ENCODE measurements at regions not wholly inside any gene's neighbourhood (a gene's known extent, or its start where the extent isn't known, plus 50 kb on each side); places are given as distances from the start of the nearest gene placed in this dataset.

- Histone ChIP-seq H3K9me3 (ENCODE audit: severe bottlenecking) (peaks cover under 1% of the 10 kb centered on the region), H3K4me3 (ENCODE audit: severe bottlenecking) (no peak overlapping the region), H3K36me3 (ENCODE audit: low read depth) (no peaks in the 10 kb centered on the region), H3K27ac (ENCODE audit: poor library complexity, severe bottlenecking) (no peak overlapping the region), H3K4me1 (ENCODE audit: insufficient read depth, poor library complexity, severe bottlenecking) (no peaks in the 10 kb centered on the region), H3K27me3 (ENCODE audit: insufficient read depth, poor library complexity, severe bottlenecking) (no peaks in the 10 kb centered on the region)
- DNase-seq (ENCODE audit: low spot score), result no peak
- ATAC-seq (ENCODE audit: low read depth), result no peak
- TF ChIP-seq, protein P1, sequence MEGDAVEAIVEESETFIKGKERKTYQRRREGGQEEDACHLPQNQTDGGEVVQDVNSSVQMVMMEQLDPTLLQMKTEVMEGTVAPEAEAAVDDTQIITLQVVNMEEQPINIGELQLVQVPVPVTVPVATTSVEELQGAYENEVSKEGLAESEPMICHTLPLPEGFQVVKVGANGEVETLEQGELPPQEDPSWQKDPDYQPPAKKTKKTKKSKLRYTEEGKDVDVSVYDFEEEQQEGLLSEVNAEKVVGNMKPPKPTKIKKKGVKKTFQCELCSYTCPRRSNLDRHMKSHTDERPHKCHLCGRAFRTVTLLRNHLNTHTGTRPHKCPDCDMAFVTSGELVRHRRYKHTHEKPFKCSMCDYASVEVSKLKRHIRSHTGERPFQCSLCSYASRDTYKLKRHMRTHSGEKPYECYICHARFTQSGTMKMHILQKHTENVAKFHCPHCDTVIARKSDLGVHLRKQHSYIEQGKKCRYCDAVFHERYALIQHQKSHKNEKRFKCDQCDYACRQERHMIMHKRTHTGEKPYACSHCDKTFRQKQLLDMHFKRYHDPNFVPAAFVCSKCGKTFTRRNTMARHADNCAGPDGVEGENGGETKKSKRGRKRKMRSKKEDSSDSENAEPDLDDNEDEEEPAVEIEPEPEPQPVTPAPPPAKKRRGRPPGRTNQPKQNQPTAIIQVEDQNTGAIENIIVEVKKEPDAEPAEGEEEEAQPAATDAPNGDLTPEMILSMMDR (IDR thresholded peaks at IDR 0.05; ENCODE audit: poor library complexity, severe bottlenecking), result no peak
Measured at GRCh38 chr21:33991133-33991532, 75.5 kb upstream of the ATP5PO start.

- H3K36me3 ChIP-seq (ENCODE audit: low read depth), result no peaks in the 10 kb centered on the region
- no peaks in the 10 kb centered on the region for H3K9me3 ChIP-seq (ENCODE audit: severe bottlenecking)
- DNase-seq (ENCODE audit: low spot score) (no peak), ATAC-seq (ENCODE audit: low read depth) (no peak)
- no peak overlapping the region for H3K4me3 ChIP-seq (ENCODE audit: severe bottlenecking)
- no peaks in the 10 kb centered on the region for H3K4me1 ChIP-seq (ENCODE audit: insufficient read depth, poor library complexity, severe bottlenecking)
- H3K27me3 ChIP-seq (ENCODE audit: insufficient read depth, poor library complexity, severe bottlenecking), result no peaks in the 10 kb centered on the region
- TF ChIP-seq, protein P1 (IDR thresholded peaks at IDR 0.05; ENCODE audit: poor library complexity, severe bottlenecking), result no peak
- H3K27ac ChIP-seq (ENCODE audit: poor library complexity, severe bottlenecking), result no peak overlapping the region
Measured at GRCh38 chr21:33989440-33989839, 73.8 kb upstream of the ATP5PO start.

- no peak for ATAC-seq (ENCODE audit: low read depth)
- no peak overlapping the region for H3K4me3 ChIP-seq (ENCODE audit: severe bottlenecking)
- no peak overlapping the region for H3K27ac ChIP-seq (ENCODE audit: poor library complexity, severe bottlenecking)
- TF ChIP-seq, protein P1 (IDR thresholded peaks at IDR 0.05; ENCODE audit: poor library complexity, severe bottlenecking), result no peak
- H3K9me3 ChIP-seq (ENCODE audit: severe bottlenecking), result no peaks in the 10 kb centered on the region
- peak; percentile 14 for DNase-seq (ENCODE audit: low spot score)
- H3K36me3 ChIP-seq (ENCODE audit: low read depth), result no peaks in the 10 kb centered on the region
- H3K27me3 ChIP-seq (ENCODE audit: insufficient read depth, poor library complexity, severe bottlenecking), result no peaks in the 10 kb centered on the region
- no peaks in the 10 kb centered on the region for H3K4me1 ChIP-seq (ENCODE audit: insufficient read depth, poor library complexity, severe bottlenecking)
Measured at GRCh38 chr21:33988237-33989017, 72.8 kb upstream of the ATP5PO start.

DNA sequence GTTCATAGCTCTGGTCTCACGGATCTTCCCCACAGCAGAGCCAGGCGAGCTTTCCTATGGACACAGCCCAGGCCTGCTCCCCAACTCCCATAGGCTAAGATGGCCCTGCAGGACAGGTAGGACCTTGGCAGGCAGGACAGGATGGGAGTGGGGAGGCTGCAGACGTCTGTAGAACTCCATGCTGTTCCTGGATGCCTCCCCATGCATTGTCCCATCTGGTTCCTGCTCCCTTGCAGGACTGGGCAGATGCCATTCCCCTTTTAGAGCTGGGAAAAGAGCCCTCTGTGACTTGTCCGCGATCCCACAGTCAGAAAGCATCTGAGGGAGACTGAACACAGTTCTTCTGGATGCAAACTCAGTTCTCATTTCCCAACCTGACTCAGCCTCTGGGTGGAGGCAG lies 71.9 kb upstream of the ATP5PO start:
- no peaks in the 10 kb centered on the region for H3K9me3 ChIP-seq (ENCODE audit: severe bottlenecking)
- H3K27me3 ChIP-seq (ENCODE audit: insufficient read depth, poor library complexity, severe bottlenecking), result no peaks in the 10 kb centered on the region
- H3K36me3 ChIP-seq (ENCODE audit: low read depth), result no peaks in the 10 kb centered on the region
- ATAC-seq (ENCODE audit: low read depth) (no peak), DNase-seq (ENCODE audit: low spot score) (peak; percentile 11)
- TF ChIP-seq, protein P1 (IDR thresholded peaks at IDR 0.05; ENCODE audit: poor library complexity, severe bottlenecking), result no peak
- H3K4me3 ChIP-seq (ENCODE audit: severe bottlenecking), result no peak overlapping the region
- no peaks in the 10 kb centered on the region for H3K4me1 ChIP-seq (ENCODE audit: insufficient read depth, poor library complexity, severe bottlenecking)
- H3K27ac ChIP-seq (ENCODE audit: poor library complexity, severe bottlenecking), result no peak overlapping the region
